NCI-H526 treated with DMSO at 0.1 percent for 48 hours (cell line): ENCODE measurements at regions not wholly inside any gene's neighbourhood (a gene's known extent, or its start where the extent isn't known, plus 50 kb on each side); places are given as distances from the start of the nearest gene placed in this dataset.

ENCODE experiments used
- DNase-seq: peaks from one replicate; lab custom pipeline; 2025; lab: John Stamatoyannopoulos, UW

GRCh38 chr20:39480276-39481043, 518.3 kb downstream of the DHX35 start:
- no peak for DNase-seq

GRCh38 chr20:39479196-39479810, 517.2 kb downstream of the DHX35 start:
- no peak for DNase-seq

- no peak for DNase-seq
Measured at GRCh38 chr20:39474879-39475278, 512.7 kb downstream of the DHX35 start.

GRCh38 chr20:39473536-39473935, 511.4 kb downstream of the DHX35 start:
- no peak for DNase-seq

GRCh38 chr20:39468703-39469102, 506.6 kb downstream of the DHX35 start:
- no peak for DNase-seq

- DNase-seq: no peak
Measured at GRCh38 chr20:39464238-39464637, 502.1 kb downstream of the DHX35 start.

GRCh38 chr20:39462416-39462945, 500.3 kb downstream of the DHX35 start:
- DNase-seq: no peak

GRCh38 chr20:39458452-39458851, 496.3 kb downstream of the DHX35 start:
- DNase-seq: no peak

- no peak for DNase-seq
Measured at GRCh38 chr20:39453890-39454289, 491.7 kb downstream of the DHX35 start.

- no peak for DNase-seq
Measured at GRCh38 chr20:39452583-39453340, 490.6 kb downstream of the DHX35 start.

- DNase-seq: no peak
Measured at GRCh38 chr20:39451386-39451785, 489.2 kb downstream of the DHX35 start.

- no peak for DNase-seq
Measured at GRCh38 chr20:39446397-39446796, 484.3 kb downstream of the DHX35 start.

- no peak for DNase-seq
Measured at GRCh38 chr20:39445095-39445494, 483.0 kb downstream of the DHX35 start.

GRCh38 chr20:39433466-39433865, 471.3 kb downstream of the DHX35 start:
- no peak for DNase-seq

GRCh38 chr20:39431091-39431880, 469.1 kb downstream of the DHX35 start:
- DNase-seq: no peak

- DNase-seq: peak; percentile 41
Measured at GRCh38 chr20:39429726-39430125, 467.6 kb downstream of the DHX35 start.

GRCh38 chr20:39424962-39425678, 463.0 kb downstream of the DHX35 start:
- no peak for DNase-seq

GRCh38 chr20:39421571-39422105, 459.5 kb downstream of the DHX35 start:
- DNase-seq: no peak

- DNase-seq: no peak
Measured at GRCh38 chr20:39412091-39412490, 449.9 kb downstream of the DHX35 start.

- DNase-seq: no peak
Measured at GRCh38 chr20:39399463-39399862, 437.3 kb downstream of the DHX35 start.

GRCh38 chr20:39398656-39399055, 436.5 kb downstream of the DHX35 start:
- DNase-seq: no peak
